ENCODE measurements at regions not wholly inside any gene's neighbourhood (a gene's known extent, or its start where the extent isn't known, plus 50 kb on each side); places are given as distances from the start of the nearest gene placed in this dataset.
"Not testable (repeated sequence)": the region's sequence is repeated elsewhere in the genome, so short reads cannot be mapped to it uniquely, and the experiment has no call there.

- not testable (repeated sequence) for TF ChIP-seq CTCF, POLR2A (IDR thresholded peaks at IDR 0.05)
Observed at GRCh38 chr20:43327234-43327633, 130.5 kb upstream of the SRSF6 start.

Measured in adrenal gland (tissue), 5 donors.